GM23248 (cell line): ENCODE measurements at regions not wholly inside any gene's neighbourhood (a gene's known extent, or its start where the extent isn't known, plus 50 kb on each side); places are given as distances from the start of the nearest gene placed in this dataset.

Experiments
- DNase-seq: peaks from one replicate; pipeline ENCODE4 v3.0.0-alpha.2; 2015
- H2AFZ ChIP-seq: fragments of 200-600 bp; sonication (generic); 2 replicates; pipeline ENCODE4 v1.6.1; 2016; ENCODE audit warnings: antibody characterized with exemption
- H3F3A ChIP-seq: fragments of 200-600 bp; sonication (generic); 2 replicates; pipeline ENCODE4 v1.6.1; 2016; ENCODE audit warnings: mild to moderate bottlenecking, antibody characterized with exemption, mixed run types; ENCODE audit not compliant: insufficient read depth
- H3K27ac ChIP-seq: fragments of 200-600 bp; sonication (generic); 2 replicates; pipeline ENCODE4 v1.5.1; 2016; ENCODE audit warnings: mild to moderate bottlenecking
- H3K27me3 ChIP-seq: fragments of 200-600 bp; sonication (generic); replicated peaks from 2 replicates; pipeline ENCODE4 v1.6.1; 2016; ENCODE audit warnings: mild to moderate bottlenecking; ENCODE audit not compliant: insufficient read depth
- H3K36me3 ChIP-seq: fragments of 200-600 bp; sonication (generic); 2 replicates; pipeline ENCODE4 v1.6.1; 2016; ENCODE audit warnings: low read depth, mild to moderate bottlenecking
- H3K4me1 ChIP-seq: fragments of 200-600 bp; sonication (generic); 2 replicates; pipeline ENCODE4 v1.6.1; 2016; ENCODE audit warnings: mild to moderate bottlenecking; ENCODE audit not compliant: insufficient read depth
- H3K4me2 ChIP-seq: fragments of 200-600 bp; sonication (generic); one replicate; pipeline ENCODE4 v1.6.1; 2016; ENCODE audit warnings: mild to moderate bottlenecking; ENCODE audit not compliant: unreplicated experiment
- H3K4me3 ChIP-seq: fragments of 200-600 bp; sonication (generic); 2 replicates; pipeline ENCODE4 v1.5.1; 2016; ENCODE audit warnings: mild to moderate bottlenecking
- H3K79me2 ChIP-seq: fragments of 200-600 bp; sonication (generic); 2 replicates; pipeline ENCODE4 v1.6.1; 2016; ENCODE audit warnings: mild to moderate bottlenecking; ENCODE audit not compliant: insufficient read depth
- H3K9ac ChIP-seq: fragments of 200-600 bp; sonication (generic); 2 replicates; pipeline ENCODE4 v1.6.1; 2016; ENCODE audit warnings: mild to moderate bottlenecking
- H3K9me2 ChIP-seq: fragments of 200-600 bp; sonication (generic); 2 replicates; pipeline ENCODE4 v1.6.1; 2016; ENCODE audit warnings: mixed run types, mild to moderate bottlenecking, moderate library complexity; ENCODE audit not compliant: insufficient read depth
- H3K9me3 ChIP-seq: fragments of 200-600 bp; sonication (generic); one replicate; pipeline ENCODE4 v1.6.1; 2017; ENCODE audit warnings: low read depth
- H4K20me1 ChIP-seq: fragments of 200-600 bp; sonication (generic); 2 replicates; pipeline ENCODE4 v1.6.0; 2016; ENCODE audit not compliant: insufficient read depth
- EZH2 ChIP-seq: fragments of 200-600 bp; sonication (generic); IDR thresholded peaks from 2 replicates; pipeline ENCODE4 v1.6.1; 2018; ENCODE audit warnings: antibody characterized with exemption, mild to moderate bottlenecking; ENCODE audit not compliant: insufficient read depth, poor library complexity, severe bottlenecking
- EZH2phosphoT487 ChIP-seq: fragments of 200-600 bp; sonication (generic); IDR thresholded peaks from 2 replicates; pipeline ENCODE4 v1.6.1; 2018; ENCODE audit warnings: antibody characterized with exemption, moderate library complexity, mild to moderate bottlenecking, low read depth; ENCODE audit not compliant: insufficient read depth
- WGBS, 2 experiments: methylation state at CpG; one replicate each; pipeline ENCODE4 v1.1.6; 2015 to 2017; ENCODE audit warnings: low lambda C conversion rate in 2 of 2, low coverage in 1 of 2; ENCODE audit errors: missing lambda C conversion rate in 2 of 2; 5-methylcytosine and 5-hydroxymethylcytosine counted together
- in situ Hi-C: fragments of 300-500 bp; cut with MboI; formaldehyde crosslinking; loops from 2 replicates; pipeline ENCODE4 v1.15.0; 2020

DNA sequence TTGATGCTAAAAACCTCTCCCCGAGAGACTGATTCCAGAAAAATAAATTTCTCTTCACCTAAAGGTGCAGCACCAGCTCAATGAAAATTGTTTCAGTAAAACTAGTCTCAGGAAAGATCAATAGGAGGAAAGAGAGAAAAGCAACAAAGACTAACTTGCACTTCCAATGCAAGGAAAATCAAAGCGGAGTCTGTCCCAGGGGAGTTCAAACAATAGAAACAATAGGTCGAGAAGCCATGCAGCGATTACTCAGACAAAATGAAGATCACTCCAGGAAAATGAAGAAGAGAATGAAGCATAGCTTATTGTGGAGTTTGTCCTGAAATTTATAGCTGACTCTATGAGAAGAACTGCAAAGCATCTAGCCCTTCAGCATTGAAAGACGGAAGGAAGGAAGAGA lies 105.1 kb upstream of the FRMD4B start:
- WGBS, 2 experiments = 51 to 59% methylated on average over 5 of the region's 5 CpGs
- no peak overlapping the region for H3K4me2 ChIP-seq
- no peaks in the 10 kb centered on the region for H3K4me1 ChIP-seq
- H3K9me2 ChIP-seq = no peaks in the 10 kb centered on the region
- no peaks in the 10 kb centered on the region for H3K79me2 ChIP-seq
- no peaks in the 10 kb centered on the region for H3K9me3 ChIP-seq
- peaks cover 5% of the 10 kb centered on the region for H3K27me3 ChIP-seq
- no peaks in the 10 kb centered on the region for H3K36me3 ChIP-seq
- TF ChIP-seq EZH2 = no peak
- no peak for TF ChIP-seq EZH2phosphoT487
- no peaks in the 10 kb centered on the region for H4K20me1 ChIP-seq
- no peak for DNase-seq
- no peaks in the 10 kb centered on the region for H3F3A ChIP-seq
- H3K9ac ChIP-seq = no peak overlapping the region
- H3K4me3 ChIP-seq = no peak overlapping the region
- no peak overlapping the region for H3K27ac ChIP-seq
- H2AFZ ChIP-seq = no peak overlapping the region
- in situ Hi-C loops = no loop called here

DNA sequence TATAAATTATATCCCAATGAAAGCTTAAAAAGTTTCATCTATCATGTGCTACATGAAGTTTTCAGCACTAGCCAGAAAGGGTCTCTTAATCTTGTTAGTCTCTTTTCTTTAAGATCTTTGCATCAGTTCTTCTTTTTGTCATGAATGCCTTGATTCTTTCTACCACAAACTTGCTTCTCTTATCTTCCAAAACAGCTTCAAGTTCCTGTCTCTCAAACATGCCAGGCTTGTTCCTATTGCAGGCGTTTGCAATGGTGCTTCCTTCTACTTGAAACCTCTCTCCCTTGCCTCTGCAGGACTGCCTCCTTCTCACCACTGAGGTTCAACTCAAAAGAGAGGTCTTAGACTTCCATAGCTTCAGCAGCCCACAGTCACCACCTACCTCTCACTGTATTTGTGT lies 104.3 kb upstream of the FRMD4B start:
- H3K9me2 ChIP-seq = no peaks in the 10 kb centered on the region
- H3K4me1 ChIP-seq = no peaks in the 10 kb centered on the region
- DNase-seq = no peak
- H3F3A ChIP-seq = no peaks in the 10 kb centered on the region
- H3K9me3 ChIP-seq = no peaks in the 10 kb centered on the region
- H3K4me3 ChIP-seq = no peak overlapping the region
- H3K36me3 ChIP-seq = no peaks in the 10 kb centered on the region
- TF ChIP-seq EZH2phosphoT487 = no peak
- TF ChIP-seq EZH2 = no peak
- no peak overlapping the region for H2AFZ ChIP-seq
- no peak overlapping the region for H3K27ac ChIP-seq
- in situ Hi-C loops = no loop called here
- H3K4me2 ChIP-seq = no peak overlapping the region
- peaks cover 5% of the 10 kb centered on the region for H3K27me3 ChIP-seq
- H3K9ac ChIP-seq = no peak overlapping the region
- no peaks in the 10 kb centered on the region for H3K79me2 ChIP-seq
- H4K20me1 ChIP-seq = no peaks in the 10 kb centered on the region
- WGBS, 2 experiments = 0% methylated on average over 1 of the region's 1 CpG

DNA sequence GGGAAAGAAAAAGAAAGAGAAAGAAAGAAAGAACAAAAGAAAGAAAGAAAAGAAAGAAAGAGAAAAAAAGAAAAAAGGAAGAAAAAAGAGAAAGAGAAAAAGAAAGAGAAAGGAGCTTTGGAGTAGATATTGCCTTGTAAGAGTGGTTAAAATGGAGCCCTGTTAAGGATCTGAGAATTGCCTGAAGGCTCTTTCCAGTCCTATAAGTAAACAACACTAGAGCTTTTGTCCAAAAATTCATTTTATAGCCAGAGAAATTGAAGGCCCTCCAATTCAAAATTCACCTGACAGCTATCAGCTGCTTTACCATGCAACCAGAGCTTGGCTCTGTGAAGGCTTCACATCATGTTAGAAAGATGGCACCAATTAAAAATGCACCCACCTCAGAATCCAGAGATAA lies 102.1 kb upstream of the FRMD4B start:
- Histone ChIP-seq H4K20me1 (no peaks in the 10 kb centered on the region), H3F3A (no peaks in the 10 kb centered on the region), H3K9me2 (no peaks in the 10 kb centered on the region), H3K79me2 (no peaks in the 10 kb centered on the region), H3K4me1 (no peaks in the 10 kb centered on the region), H3K9ac (no peak overlapping the region), H2AFZ (no peak overlapping the region), H3K9me3 (no peaks in the 10 kb centered on the region), H3K4me3 (no peak overlapping the region), H3K27me3 (peaks cover 5% of the 10 kb centered on the region), H3K4me2 (no peak overlapping the region), H3K27ac (no peak overlapping the region), H3K36me3 (no peaks in the 10 kb centered on the region)
- in situ Hi-C loops = no loop called here
- TF ChIP-seq EZH2phosphoT487 (no peak), EZH2 (no peak)
- no peak for DNase-seq

DNA sequence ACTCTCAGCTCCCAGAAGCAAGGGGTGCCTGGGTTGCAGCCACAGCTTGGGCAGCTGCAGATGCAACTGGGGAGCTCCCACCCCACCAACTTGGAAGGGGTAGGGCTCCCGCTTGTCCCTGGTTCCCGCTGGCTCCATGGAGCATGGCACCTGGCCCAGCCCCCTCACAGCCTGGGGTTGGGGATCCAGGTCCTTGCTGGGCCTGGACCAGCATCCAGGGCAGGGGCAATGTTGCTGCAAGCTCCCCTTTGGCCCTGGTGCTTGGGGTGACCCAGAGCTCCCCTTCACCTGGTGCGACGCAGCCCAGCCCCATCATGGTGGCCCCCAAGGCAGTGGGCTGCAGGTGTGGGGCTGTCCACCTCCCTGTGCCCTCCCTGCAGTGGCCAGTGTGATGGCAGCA lies 99.6 kb upstream of the FRMD4B start:
- H3K9me2 ChIP-seq = no peaks in the 10 kb centered on the region
- 55 to 76% methylated on average over 3 to 4 of the region's 4 CpGs for WGBS, 2 experiments
- no peaks in the 10 kb centered on the region for H3K36me3 ChIP-seq
- no peaks in the 10 kb centered on the region for H3K9me3 ChIP-seq
- H2AFZ ChIP-seq = no peak overlapping the region
- no peaks in the 10 kb centered on the region for H4K20me1 ChIP-seq
- no peak for TF ChIP-seq EZH2phosphoT487
- TF ChIP-seq EZH2 = no peak
- H3K9ac ChIP-seq = no peak overlapping the region
- H3K4me2 ChIP-seq = no peak overlapping the region
- H3K27ac ChIP-seq = no peak overlapping the region
- H3K27me3 ChIP-seq = peaks cover 15% of the 10 kb centered on the region
- no peaks in the 10 kb centered on the region for H3K4me1 ChIP-seq
- in situ Hi-C loops = no loop called here
- H3K79me2 ChIP-seq = no peaks in the 10 kb centered on the region
- DNase-seq = no peak
- H3F3A ChIP-seq = no peaks in the 10 kb centered on the region
- no peak overlapping the region for H3K4me3 ChIP-seq

DNA sequence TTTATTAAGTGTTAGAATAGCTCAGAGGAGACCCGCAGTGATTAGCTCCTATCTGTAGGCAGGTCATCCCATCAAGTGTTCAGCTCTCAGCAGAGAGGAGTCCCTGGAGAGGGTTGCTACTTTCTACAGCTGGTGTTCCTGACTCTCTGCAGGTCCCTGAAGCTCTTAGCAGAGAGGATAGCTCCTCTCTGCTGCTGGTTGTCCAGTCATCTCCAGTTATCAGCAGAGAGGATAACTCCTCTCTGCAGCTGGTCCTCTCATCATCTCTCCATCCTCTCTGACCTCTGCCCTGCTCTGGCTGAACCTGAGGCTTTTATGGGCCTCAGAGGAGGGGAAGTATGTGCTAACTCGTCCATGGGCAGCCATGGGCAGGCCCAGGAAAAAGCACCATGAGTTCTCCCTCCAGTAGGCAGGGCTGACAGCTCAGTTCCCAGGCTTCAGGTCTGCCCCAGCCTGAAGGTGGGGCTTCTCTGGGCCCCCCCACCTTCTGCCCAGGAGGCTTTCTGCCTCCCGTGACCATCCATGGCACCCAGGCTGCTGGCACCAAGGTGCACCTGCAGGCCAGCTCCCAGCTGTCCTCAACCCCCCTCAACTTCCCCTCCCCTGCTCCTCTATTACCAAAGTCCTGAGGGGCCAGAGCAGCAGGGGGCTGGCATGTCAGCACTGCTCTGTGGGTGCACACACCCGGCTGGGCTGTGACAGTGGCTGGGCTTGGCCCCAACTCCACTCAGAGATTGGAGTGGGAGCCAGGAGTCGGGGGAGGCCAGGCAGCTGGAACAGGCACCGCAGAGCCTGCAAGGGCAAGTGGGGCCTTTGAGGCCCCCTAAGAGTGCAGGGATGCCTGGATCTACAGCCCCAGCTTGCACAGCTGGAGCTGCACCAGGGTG lies 98.9 kb upstream of the FRMD4B start:
- TF ChIP-seq EZH2 = no peak
- TF ChIP-seq EZH2phosphoT487 = no peak
- Histone ChIP-seq H3K36me3 (no peaks in the 10 kb centered on the region), H3K4me1 (no peaks in the 10 kb centered on the region), H4K20me1 (no peaks in the 10 kb centered on the region), H2AFZ (no peak overlapping the region), H3K9ac (no peak overlapping the region), H3K79me2 (no peaks in the 10 kb centered on the region), H3F3A (no peaks in the 10 kb centered on the region), H3K27me3 (peaks cover 15% of the 10 kb centered on the region), H3K27ac (no peak overlapping the region), H3K4me2 (no peak overlapping the region), H3K4me3 (no peak overlapping the region), H3K9me2 (no peaks in the 10 kb centered on the region), H3K9me3 (no peaks in the 10 kb centered on the region)
- WGBS, 2 experiments = 31 to 35% methylated on average over 6 of the region's 6 CpGs
- no peak for DNase-seq
- in situ Hi-C loops = no loop called here
